Adrenal gland (tissue), 9 donors: ENCODE measurements at regions not wholly inside any gene's neighbourhood (a gene's known extent, or its start where the extent isn't known, plus 50 kb on each side); places are given as distances from the start of the nearest gene placed in this dataset.
"Not testable (repeated sequence)": the region's sequence is repeated elsewhere in the genome, so short reads cannot be mapped to it uniquely, and the experiment has no call there.

Experiments used
- DNase-seq, 7 donors: peaks; one replicate each; pipeline ENCODE4 v3.0.0-alpha.2; 2019 to 2020
- H3K27ac ChIP-seq, 5 donors: fragments of 200-600 bp; sonication (generic) in 4 of 5; 1 replicate in 3 of 5; 2 replicates in 2 of 5; pipeline versions ENCODE4 v1.5.1 to v1.8.0; 2016 to 2020; ENCODE audit warnings: mild to moderate bottlenecking in 1 of 5
- H3K27me3 ChIP-seq: fragments of 200-600 bp; 2 replicates; pipeline ENCODE4 v1.8.0; 2021
- H3K36me3 ChIP-seq, 2 donors: fragments of 200-600 bp; replicated peaks in 1 of 2; 1 replicate in 1 of 2; 2 replicates in 1 of 2; pipeline versions ENCODE4 v1.5.1 to v1.8.0; 2018 to 2022
- H3K4me1 ChIP-seq, 2 donors: fragments of 200-600 bp; replicated peaks in 1 of 2; 1 replicate in 1 of 2; 2 replicates in 1 of 2; pipeline versions ENCODE4 v1.5.1 to v1.8.0; 2018 to 2021
- H3K4me3 ChIP-seq, 4 donors: fragments of 200-600 bp; sonication (generic) in 3 of 4; one replicate each; pipeline ENCODE4 v1.5.1; 2016 to 2018
- H3K9me3 ChIP-seq, 3 donors: fragments of 200-600 bp; sonication (generic) in 1 of 3; replicated peaks in 1 of 3; 1 replicate in 2 of 3; 2 replicates in 1 of 3; pipeline versions ENCODE4 v1.5.1 to v1.8.0; 2016 to 2021
- CTCF ChIP-seq, 6 experiments: fragments of 450-650 bp in 4 of 6; fragments of 200-600 bp in 2 of 6; sonication (generic) in 1 of 6; IDR thresholded peaks; 1 replicate in 5 of 6; 2 replicates in 1 of 6; pipeline versions ENCODE4 v1.5.1 to v1.8.0; 2016 to 2021; ENCODE audit warnings: antibody characterized with exemption in 6 of 6, mild to moderate bottlenecking in 2 of 6, moderate library complexity in 1 of 6
- WGBS, 4 donors: extraction: QIAGEN DNeasy Blood & Tissue Kit in 2 of 4; methylation state at CpG; one replicate each; pipeline versions ENCODE4 v1.1.5 to v1.1.7; 2013 to 2017; 5-methylcytosine and 5-hydroxymethylcytosine counted together
- intact Hi-C, 2 donors: fragments of 100-400 bp; cut with DNase I; formaldehyde crosslinking; loops; one replicate each; pipeline versions ENCODE4 v1.14.1 to v1.15.0; 2022 to 2023
- donor health status: healthy with polysubstance abuse.
- donor health status: Bipolar disorder and iron deficiency.
- donor health status: DM: yes; HTN: yes; CAD: no.
- donor health status: DM: no; HTN: no; CAD: no.
- donor health status: DM: no; HTN: no; CAD: no.

GRCh38 chr16:32922578-32922977 lies 246.6 kb upstream of the TP53TG3 start:
- H3K9me3 ChIP-seq, H3K27ac ChIP-seq, H3K36me3 ChIP-seq, H3K4me1 ChIP-seq, intact Hi-C loops, H3K4me3 ChIP-seq, H3K27me3 ChIP-seq: not testable (repeated sequence)
- TF ChIP-seq CTCF (IDR thresholded peaks at IDR 0.05), result peak in 1 of 6 experiments; percentile 3
- WGBS, 4 donors, result 48 to 70% methylated on average over 3 to 5 of the region's 9 CpGs; no CpG with 5 or more reads in 2 of the 4 donors
- DNase-seq, result peak in 2 of 7 donors; percentile 11 to 13

- H3K27ac ChIP-seq, DNase-seq, H3K36me3 ChIP-seq, H3K4me3 ChIP-seq, intact Hi-C loops, H3K9me3 ChIP-seq, H3K4me1 ChIP-seq, H3K27me3 ChIP-seq: not testable (repeated sequence)
- 34 to 61% (median 42%) methylated on average over 7 to 14 of the region's 15 CpGs for WGBS, 4 donors
- peak in 4 of 6 experiments; percentile 15 to 29 (median 20) for TF ChIP-seq CTCF (IDR thresholded peaks at IDR 0.05)
These were observed 239.4 kb upstream of the TP53TG3 start for GRCh38 chr16:32915346-32915745.

GRCh38 chr16:32897782-32898181 lies 221.8 kb upstream of the TP53TG3 start:
- H3K4me3 ChIP-seq, H3K9me3 ChIP-seq, intact Hi-C loops, H3K36me3 ChIP-seq, H3K4me1 ChIP-seq, H3K27me3 ChIP-seq, H3K27ac ChIP-seq: not testable (repeated sequence)
- 32 to 42% methylated on average over 5 to 8 of the region's 9 CpGs; no CpG with 5 or more reads in 2 of the 4 donors for WGBS, 4 donors
- peak in 2 of 7 donors; percentile 2 to 20 for DNase-seq

- H3K27ac ChIP-seq, H3K9me3 ChIP-seq, H3K4me1 ChIP-seq, H3K27me3 ChIP-seq, H3K36me3 ChIP-seq, DNase-seq, H3K4me3 ChIP-seq, intact Hi-C loops: not testable (repeated sequence)
- no CpG with 5 or more reads among the region's 56 CpGs for WGBS, 4 donors
These were observed 209.4 kb upstream of the TP53TG3 start for GRCh38 chr16:32885392-32885791.

- DNase-seq, H3K9me3 ChIP-seq, H3K27me3 ChIP-seq, intact Hi-C loops, H3K36me3 ChIP-seq, H3K4me1 ChIP-seq, H3K4me3 ChIP-seq, H3K27ac ChIP-seq: not testable (repeated sequence)
- WGBS, 4 donors, result 72 to 89% (median 85%) methylated on average over 5 to 9 of the region's 22 CpGs; no CpG with 5 or more reads in 1 of the 4 donors
These were observed 208.6 kb upstream of the TP53TG3 start for GRCh38 chr16:32884556-32884955.

- intact Hi-C loops, H3K4me3 ChIP-seq, H3K36me3 ChIP-seq, H3K27ac ChIP-seq, DNase-seq, H3K4me1 ChIP-seq, H3K27me3 ChIP-seq, H3K9me3 ChIP-seq: not testable (repeated sequence)
- 49 to 63% methylated on average over 3 to 5 of the region's 10 CpGs; no CpG with 5 or more reads in 2 of the 4 donors for WGBS, 4 donors
These were observed 206.4 kb upstream of the TP53TG3 start for GRCh38 chr16:32882328-32882857.

- 61 to 78% methylated on average over 2 of the region's 3 CpGs; no CpG with 5 or more reads in 2 of the 4 donors for WGBS, 4 donors
- H3K27me3 ChIP-seq, H3K9me3 ChIP-seq, H3K4me1 ChIP-seq, H3K4me3 ChIP-seq, intact Hi-C loops, H3K27ac ChIP-seq, DNase-seq, H3K36me3 ChIP-seq: not testable (repeated sequence)
These were observed 205.7 kb upstream of the TP53TG3 start for GRCh38 chr16:32881631-32882030.

GRCh38 chr16:32880009-32880408 lies 204.0 kb upstream of the TP53TG3 start:
- H3K9me3 ChIP-seq, H3K27ac ChIP-seq, intact Hi-C loops, DNase-seq, H3K36me3 ChIP-seq, H3K4me3 ChIP-seq, H3K4me1 ChIP-seq, H3K27me3 ChIP-seq: not testable (repeated sequence)
- WGBS, 4 donors, result 88 to 90% methylated on average over 6 to 7 of the region's 10 CpGs; no CpG with 5 or more reads in 2 of the 4 donors

GRCh38 chr16:32876718-32877117 lies 200.8 kb upstream of the TP53TG3 start:
- H3K36me3 ChIP-seq, H3K9me3 ChIP-seq, H3K27ac ChIP-seq, H3K4me1 ChIP-seq, DNase-seq, H3K4me3 ChIP-seq, intact Hi-C loops, H3K27me3 ChIP-seq: not testable (repeated sequence)
- no CpG with 5 or more reads among the region's 5 CpGs for WGBS, 4 donors

- H3K36me3 ChIP-seq, H3K27ac ChIP-seq, H3K4me3 ChIP-seq, DNase-seq, H3K4me1 ChIP-seq, H3K9me3 ChIP-seq, H3K27me3 ChIP-seq, intact Hi-C loops: not testable (repeated sequence)
- WGBS, 4 donors, result no CpG with 5 or more reads among the region's 10 CpGs
These were observed 197.8 kb upstream of the TP53TG3 start for GRCh38 chr16:32873783-32874182.
